Transverse colon (tissue), 4 donors: ENCODE measurements at regions not wholly inside any gene's neighbourhood (a gene's known extent, or its start where the extent isn't known, plus 50 kb on each side); places are given as distances from the start of the nearest gene placed in this dataset.

Experiments
- EP300 ChIP-seq: sonication (generic); formaldehyde crosslinking; IDR thresholded peaks from one replicate; pipeline ENCODE4 v1.6.1; 2017; ENCODE audit warnings: antibody characterized with exemption, low read depth
- POLR2AphosphoS5 ChIP-seq, 3 donors: sonication (generic); formaldehyde crosslinking; IDR thresholded peaks; one replicate each; pipeline ENCODE4 v1.6.1; 2016; ENCODE audit warnings: antibody characterized with exemption in 3 of 3
- TF ChIP-seq, protein P1 (sequence below), 5 experiments: fragments of 200-600 bp in 3 of 5; fragments of 450-650 bp in 2 of 5; sonication (generic) in 3 of 5; IDR thresholded peaks; 1 replicate in 2 of 5; 2 replicates in 3 of 5; pipeline ENCODE4 v1.5.1; 2016 to 2017; ENCODE audit warnings: antibody characterized with exemption in 5 of 5, inconsistent platforms in 3 of 5, mild to moderate bottlenecking in 2 of 5, moderate library complexity in 1 of 5

GRCh38 chr5:110969502-110969901, 102.0 kb upstream of the TSLP start:
- no peak for TF ChIP-seq POLR2AphosphoS5 (IDR thresholded peaks at IDR 0.05)
- TF ChIP-seq, protein P1, sequence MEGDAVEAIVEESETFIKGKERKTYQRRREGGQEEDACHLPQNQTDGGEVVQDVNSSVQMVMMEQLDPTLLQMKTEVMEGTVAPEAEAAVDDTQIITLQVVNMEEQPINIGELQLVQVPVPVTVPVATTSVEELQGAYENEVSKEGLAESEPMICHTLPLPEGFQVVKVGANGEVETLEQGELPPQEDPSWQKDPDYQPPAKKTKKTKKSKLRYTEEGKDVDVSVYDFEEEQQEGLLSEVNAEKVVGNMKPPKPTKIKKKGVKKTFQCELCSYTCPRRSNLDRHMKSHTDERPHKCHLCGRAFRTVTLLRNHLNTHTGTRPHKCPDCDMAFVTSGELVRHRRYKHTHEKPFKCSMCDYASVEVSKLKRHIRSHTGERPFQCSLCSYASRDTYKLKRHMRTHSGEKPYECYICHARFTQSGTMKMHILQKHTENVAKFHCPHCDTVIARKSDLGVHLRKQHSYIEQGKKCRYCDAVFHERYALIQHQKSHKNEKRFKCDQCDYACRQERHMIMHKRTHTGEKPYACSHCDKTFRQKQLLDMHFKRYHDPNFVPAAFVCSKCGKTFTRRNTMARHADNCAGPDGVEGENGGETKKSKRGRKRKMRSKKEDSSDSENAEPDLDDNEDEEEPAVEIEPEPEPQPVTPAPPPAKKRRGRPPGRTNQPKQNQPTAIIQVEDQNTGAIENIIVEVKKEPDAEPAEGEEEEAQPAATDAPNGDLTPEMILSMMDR (IDR thresholded peaks at IDR 0.05), result no peak
- TF ChIP-seq EP300, result no peak
